GM19395 (cell line): ENCODE measurements at regions not wholly inside any gene's neighbourhood (a gene's known extent, or its start where the extent isn't known, plus 50 kb on each side); places are given as distances from the start of the nearest gene placed in this dataset.

Experiments
- ATAC-seq: cut with Tn5 transposase; IDR thresholded peaks from one replicate; pipeline ENCODE4 v1.9.1; 2021; ENCODE audit warnings: mild to moderate bottlenecking, moderate library complexity; ENCODE audit not compliant: unreplicated experiment

DNA sequence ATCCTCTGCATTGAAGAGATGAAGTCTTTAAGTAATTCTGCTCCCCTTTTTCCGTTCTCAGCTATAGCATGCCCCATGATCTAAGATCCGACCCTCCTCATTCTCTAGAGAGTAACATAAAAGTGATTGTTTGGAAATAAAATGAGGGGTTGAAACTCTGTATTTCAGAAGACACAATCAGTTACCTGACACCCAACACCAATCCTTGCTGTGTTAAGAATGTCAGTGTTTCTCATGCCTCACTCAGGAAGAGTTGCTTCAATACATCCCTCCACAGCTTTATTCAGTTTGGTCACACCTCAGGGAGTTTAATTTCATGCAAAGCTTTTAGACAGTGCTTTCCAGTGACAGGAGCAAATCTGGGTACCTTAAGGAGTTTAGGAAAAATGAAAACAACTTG, 49.9 kb upstream of the RBBP8 start:
- ATAC-seq, result no peak
